GM23248 (cell line): ENCODE measurements at regions not wholly inside any gene's neighbourhood (a gene's known extent, or its start where the extent isn't known, plus 50 kb on each side); places are given as distances from the start of the nearest gene placed in this dataset.

ENCODE experiments used
- DNase-seq: peaks from one replicate; pipeline ENCODE4 v3.0.0-alpha.2; 2015
- H2AFZ ChIP-seq: fragments of 200-600 bp; sonication (generic); 2 replicates; pipeline ENCODE4 v1.6.1; 2016; ENCODE audit warnings: antibody characterized with exemption
- H3F3A ChIP-seq: fragments of 200-600 bp; sonication (generic); 2 replicates; pipeline ENCODE4 v1.6.1; 2016; ENCODE audit warnings: mild to moderate bottlenecking, antibody characterized with exemption, mixed run types; ENCODE audit not compliant: insufficient read depth
- H3K27ac ChIP-seq: fragments of 200-600 bp; sonication (generic); 2 replicates; pipeline ENCODE4 v1.5.1; 2016; ENCODE audit warnings: mild to moderate bottlenecking
- H3K27me3 ChIP-seq: fragments of 200-600 bp; sonication (generic); replicated peaks from 2 replicates; pipeline ENCODE4 v1.6.1; 2016; ENCODE audit warnings: mild to moderate bottlenecking; ENCODE audit not compliant: insufficient read depth
- H3K36me3 ChIP-seq: fragments of 200-600 bp; sonication (generic); 2 replicates; pipeline ENCODE4 v1.6.1; 2016; ENCODE audit warnings: low read depth, mild to moderate bottlenecking
- H3K4me1 ChIP-seq: fragments of 200-600 bp; sonication (generic); 2 replicates; pipeline ENCODE4 v1.6.1; 2016; ENCODE audit warnings: mild to moderate bottlenecking; ENCODE audit not compliant: insufficient read depth
- H3K4me2 ChIP-seq: fragments of 200-600 bp; sonication (generic); one replicate; pipeline ENCODE4 v1.6.1; 2016; ENCODE audit warnings: mild to moderate bottlenecking; ENCODE audit not compliant: unreplicated experiment
- H3K4me3 ChIP-seq: fragments of 200-600 bp; sonication (generic); 2 replicates; pipeline ENCODE4 v1.5.1; 2016; ENCODE audit warnings: mild to moderate bottlenecking
- H3K79me2 ChIP-seq: fragments of 200-600 bp; sonication (generic); 2 replicates; pipeline ENCODE4 v1.6.1; 2016; ENCODE audit warnings: mild to moderate bottlenecking; ENCODE audit not compliant: insufficient read depth
- H3K9ac ChIP-seq: fragments of 200-600 bp; sonication (generic); 2 replicates; pipeline ENCODE4 v1.6.1; 2016; ENCODE audit warnings: mild to moderate bottlenecking
- H3K9me2 ChIP-seq: fragments of 200-600 bp; sonication (generic); 2 replicates; pipeline ENCODE4 v1.6.1; 2016; ENCODE audit warnings: mixed run types, mild to moderate bottlenecking, moderate library complexity; ENCODE audit not compliant: insufficient read depth
- H3K9me3 ChIP-seq: fragments of 200-600 bp; sonication (generic); one replicate; pipeline ENCODE4 v1.6.1; 2017; ENCODE audit warnings: low read depth
- H4K20me1 ChIP-seq: fragments of 200-600 bp; sonication (generic); 2 replicates; pipeline ENCODE4 v1.6.0; 2016; ENCODE audit not compliant: insufficient read depth
- EZH2 ChIP-seq: fragments of 200-600 bp; sonication (generic); IDR thresholded peaks from 2 replicates; pipeline ENCODE4 v1.6.1; 2018; ENCODE audit warnings: antibody characterized with exemption, mild to moderate bottlenecking; ENCODE audit not compliant: insufficient read depth, poor library complexity, severe bottlenecking
- EZH2phosphoT487 ChIP-seq: fragments of 200-600 bp; sonication (generic); IDR thresholded peaks from 2 replicates; pipeline ENCODE4 v1.6.1; 2018; ENCODE audit warnings: antibody characterized with exemption, moderate library complexity, mild to moderate bottlenecking, low read depth; ENCODE audit not compliant: insufficient read depth
- WGBS, 2 experiments: methylation state at CpG; one replicate each; pipeline ENCODE4 v1.1.6; 2015 to 2017; ENCODE audit warnings: low lambda C conversion rate in 2 of 2, low coverage in 1 of 2; ENCODE audit errors: missing lambda C conversion rate in 2 of 2; 5-methylcytosine and 5-hydroxymethylcytosine counted together
- in situ Hi-C: fragments of 300-500 bp; cut with MboI; formaldehyde crosslinking; loops from 2 replicates; pipeline ENCODE4 v1.15.0; 2020

GRCh38 chr7:22676385-22676784 lies 50.6 kb upstream of the IL6 start:
- Histone ChIP-seq H3K9me2 (peaks cover 2% of the 10 kb centered on the region; the same call in 1 of the 2 replicates), H3K4me1 (peaks cover 8% of the 10 kb centered on the region; the same call in 1 of the 2 replicates), H3K4me3 (no peak overlapping the region), H4K20me1 (no peaks in the 10 kb centered on the region), H3K9me3 (no peaks in the 10 kb centered on the region), H3K27me3 (no peaks in the 10 kb centered on the region), H3F3A (no peaks in the 10 kb centered on the region; the same call in 1 of the 2 replicates), H3K36me3 (no peaks in the 10 kb centered on the region), H3K79me2 (no peaks in the 10 kb centered on the region), H3K4me2 (no peak overlapping the region), H2AFZ (no peak overlapping the region), H3K9ac (no peak overlapping the region), H3K27ac (no peak overlapping the region)
- TF ChIP-seq EZH2 (no peak), EZH2phosphoT487 (no peak)
- WGBS, 2 experiments, result 94 to 100% methylated on average over 2 of the region's 2 CpGs
- in situ Hi-C loops, result no loop called here
- DNase-seq, result no peak

DNA sequence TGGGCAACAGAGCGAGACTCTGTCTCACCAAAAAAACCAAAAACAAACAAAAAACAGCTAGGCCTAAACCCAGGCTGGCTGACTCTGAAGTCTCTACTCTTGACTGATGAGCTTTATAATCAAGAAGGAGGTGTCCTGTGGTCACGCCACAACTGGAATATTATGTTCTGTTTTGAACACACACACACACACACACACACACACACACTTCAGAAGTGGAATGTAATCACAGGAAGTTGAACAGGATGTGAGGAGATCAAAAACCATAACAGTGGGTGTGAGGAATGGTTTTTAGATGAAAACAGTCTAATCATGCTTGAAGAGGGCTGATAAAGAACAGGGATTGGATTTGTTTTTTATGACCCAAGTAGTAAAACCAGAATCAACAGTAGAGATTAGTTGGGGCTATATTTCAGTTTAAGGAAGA lies 51.1 kb upstream of the IL6 start:
- H4K20me1 ChIP-seq, result no peaks in the 10 kb centered on the region
- no peak overlapping the region for H2AFZ ChIP-seq
- no peaks in the 10 kb centered on the region for H3K79me2 ChIP-seq
- no peaks in the 10 kb centered on the region; the same call in 1 of the 2 replicates for H3F3A ChIP-seq
- no peak overlapping the region for H3K27ac ChIP-seq
- H3K4me1 ChIP-seq, result peaks cover 9% of the 10 kb centered on the region; the same call in 1 of the 2 replicates
- H3K9me3 ChIP-seq, result no peaks in the 10 kb centered on the region
- H3K9me2 ChIP-seq, result no peaks in the 10 kb centered on the region
- H3K27me3 ChIP-seq, result no peaks in the 10 kb centered on the region
- no peak for DNase-seq
- in situ Hi-C loops, result no loop called here
- no peak overlapping the region for H3K4me2 ChIP-seq
- H3K9ac ChIP-seq, result no peak overlapping the region
- H3K4me3 ChIP-seq, result no peak overlapping the region
- no peaks in the 10 kb centered on the region for H3K36me3 ChIP-seq
- TF ChIP-seq EZH2phosphoT487 (no peak), EZH2 (no peak)
- 97 to 100% methylated on average over 2 of the region's 2 CpGs for WGBS, 2 experiments

DNA sequence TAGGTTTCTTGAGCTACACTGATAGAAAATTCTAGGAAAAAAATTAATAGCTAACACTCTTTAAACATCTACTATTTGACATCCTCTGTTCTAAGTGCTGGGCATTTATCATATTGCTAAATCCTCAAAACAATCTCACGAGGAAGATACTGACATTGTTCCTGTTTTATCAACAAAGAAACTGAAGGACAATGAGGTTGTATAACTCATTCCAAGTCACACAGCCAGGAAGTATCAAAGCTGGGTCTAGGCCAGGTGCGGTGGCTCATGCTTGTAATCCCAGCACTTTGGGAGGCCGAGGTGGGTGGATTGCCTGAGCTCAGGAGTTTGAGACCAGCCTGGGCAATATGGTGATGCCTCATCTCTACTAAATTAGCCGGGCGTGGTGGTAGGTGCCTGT lies 51.6 kb upstream of the IL6 start:
- Histone ChIP-seq H3K4me1 (peaks cover 13% of the 10 kb centered on the region; the same call in 1 of the 2 replicates), H3K4me3 (no peak overlapping the region), H3K27me3 (no peaks in the 10 kb centered on the region), H3K4me2 (no peak overlapping the region), H3K9me3 (no peaks in the 10 kb centered on the region), H3K27ac (no peak overlapping the region), H4K20me1 (no peaks in the 10 kb centered on the region), H3K9me2 (no peaks in the 10 kb centered on the region), H3F3A (no peaks in the 10 kb centered on the region; the same call in 1 of the 2 replicates), H3K9ac (no peak overlapping the region), H3K36me3 (no peaks in the 10 kb centered on the region), H2AFZ (no peak overlapping the region), H3K79me2 (no peaks in the 10 kb centered on the region)
- 96% methylated on average over 5 of the region's 5 CpGs for WGBS, 2 experiments
- DNase-seq, result no peak
- TF ChIP-seq EZH2phosphoT487 (no peak), EZH2 (no peak)
- in situ Hi-C loops, result no loop called here

DNA sequence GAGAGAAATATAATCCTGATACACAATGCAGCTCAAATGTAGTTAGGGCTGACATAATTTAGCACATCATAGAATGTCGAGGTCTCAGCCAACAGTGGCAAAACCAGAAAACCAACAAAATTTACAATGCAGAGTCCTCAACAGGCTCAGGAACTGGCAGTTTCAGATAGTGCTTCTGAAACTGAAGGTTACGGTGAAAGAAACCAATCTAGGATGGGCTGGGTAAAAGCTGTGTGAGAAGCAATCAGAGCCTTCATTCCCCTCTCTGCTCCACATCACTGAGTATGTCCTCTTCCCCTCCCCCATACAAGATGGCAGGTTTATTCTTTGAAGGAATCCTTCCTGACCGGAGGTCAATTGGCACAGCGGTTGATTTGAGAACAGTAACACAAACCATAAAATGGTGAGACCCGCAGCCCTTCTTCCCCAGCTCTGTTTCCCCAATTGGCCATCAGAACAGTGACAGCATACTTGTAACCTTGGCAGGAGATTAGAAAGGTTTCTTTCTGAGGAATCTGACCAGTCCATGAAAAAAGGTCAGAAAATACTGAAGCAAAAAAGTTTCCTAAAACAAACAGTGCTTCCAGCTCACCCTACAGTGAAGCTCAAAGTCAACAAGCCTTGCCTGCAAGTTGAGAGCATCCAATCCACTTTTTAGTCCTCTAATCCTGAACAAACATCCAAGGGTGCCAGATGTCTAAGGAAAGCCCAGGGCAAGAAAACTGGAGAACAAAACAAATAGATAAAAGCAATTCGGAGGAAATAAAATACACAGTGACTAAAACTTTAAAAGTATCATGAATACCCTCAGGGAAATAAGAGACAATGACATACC lies 53.9 kb upstream of the IL6 start:
- Histone ChIP-seq H3K4me1 (peaks cover 19% of the 10 kb centered on the region; the same call in 1 of the 2 replicates), H3K4me3 (no peak overlapping the region), H3K36me3 (no peaks in the 10 kb centered on the region), H4K20me1 (no peaks in the 10 kb centered on the region), H3F3A (peaks cover 7% of the 10 kb centered on the region), H2AFZ (no peak overlapping the region), H3K27ac (no peak overlapping the region), H3K9me2 (no peaks in the 10 kb centered on the region), H3K9me3 (no peaks in the 10 kb centered on the region), H3K4me2 (no peak overlapping the region), H3K9ac (no peak overlapping the region), H3K79me2 (no peaks in the 10 kb centered on the region), H3K27me3 (no peaks in the 10 kb centered on the region)
- TF ChIP-seq EZH2phosphoT487 (no peak), EZH2 (no peak)
- WGBS, 2 experiments, result 51 to 62% methylated on average over 5 to 6 of the region's 6 CpGs
- no peak for DNase-seq
- in situ Hi-C loops, result no loop called here
